ENCODE measurements at regions not wholly inside any gene's neighbourhood (a gene's known extent, or its start where the extent isn't known, plus 50 kb on each side); places are given as distances from the start of the nearest gene placed in this dataset.

DNA sequence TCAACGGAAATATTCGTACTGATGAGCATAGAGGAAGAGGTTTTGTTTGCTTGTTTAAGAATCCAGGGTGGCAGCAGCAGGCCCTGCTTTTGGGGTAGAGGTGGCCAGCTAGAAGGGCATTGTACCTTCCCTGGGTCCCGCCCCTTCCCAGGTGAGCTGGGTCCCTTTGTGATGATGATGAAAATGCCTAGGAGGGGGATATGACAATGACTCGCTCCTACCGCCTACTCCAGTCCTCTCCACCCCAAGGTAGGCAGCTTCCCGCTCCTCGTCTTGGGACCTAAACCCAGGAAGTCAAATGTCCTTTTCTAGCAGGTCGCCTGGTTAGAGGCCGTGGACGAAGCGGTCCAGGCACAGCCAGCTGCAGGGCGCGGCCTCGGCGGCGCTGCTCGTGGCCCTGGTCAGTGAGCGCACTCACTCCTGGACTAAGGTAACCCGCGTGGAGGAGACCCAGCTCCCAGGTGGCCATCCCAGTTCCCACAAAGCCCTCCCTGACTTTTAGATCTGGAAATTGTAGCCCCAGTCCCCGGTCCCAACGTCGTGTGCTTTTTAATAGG lies 141.4 kb downstream of the LSMEM1 start:
- no peak overlapping the region for H3K4me3 ChIP-seq (ENCODE audit: low read depth, low read length)
- TF ChIP-seq, protein P1, sequence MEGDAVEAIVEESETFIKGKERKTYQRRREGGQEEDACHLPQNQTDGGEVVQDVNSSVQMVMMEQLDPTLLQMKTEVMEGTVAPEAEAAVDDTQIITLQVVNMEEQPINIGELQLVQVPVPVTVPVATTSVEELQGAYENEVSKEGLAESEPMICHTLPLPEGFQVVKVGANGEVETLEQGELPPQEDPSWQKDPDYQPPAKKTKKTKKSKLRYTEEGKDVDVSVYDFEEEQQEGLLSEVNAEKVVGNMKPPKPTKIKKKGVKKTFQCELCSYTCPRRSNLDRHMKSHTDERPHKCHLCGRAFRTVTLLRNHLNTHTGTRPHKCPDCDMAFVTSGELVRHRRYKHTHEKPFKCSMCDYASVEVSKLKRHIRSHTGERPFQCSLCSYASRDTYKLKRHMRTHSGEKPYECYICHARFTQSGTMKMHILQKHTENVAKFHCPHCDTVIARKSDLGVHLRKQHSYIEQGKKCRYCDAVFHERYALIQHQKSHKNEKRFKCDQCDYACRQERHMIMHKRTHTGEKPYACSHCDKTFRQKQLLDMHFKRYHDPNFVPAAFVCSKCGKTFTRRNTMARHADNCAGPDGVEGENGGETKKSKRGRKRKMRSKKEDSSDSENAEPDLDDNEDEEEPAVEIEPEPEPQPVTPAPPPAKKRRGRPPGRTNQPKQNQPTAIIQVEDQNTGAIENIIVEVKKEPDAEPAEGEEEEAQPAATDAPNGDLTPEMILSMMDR (IDR thresholded peaks at IDR 0.05; ENCODE audit: borderline replicate concordance, insufficient read depth, low read depth, low read length) = no peak

DNA sequence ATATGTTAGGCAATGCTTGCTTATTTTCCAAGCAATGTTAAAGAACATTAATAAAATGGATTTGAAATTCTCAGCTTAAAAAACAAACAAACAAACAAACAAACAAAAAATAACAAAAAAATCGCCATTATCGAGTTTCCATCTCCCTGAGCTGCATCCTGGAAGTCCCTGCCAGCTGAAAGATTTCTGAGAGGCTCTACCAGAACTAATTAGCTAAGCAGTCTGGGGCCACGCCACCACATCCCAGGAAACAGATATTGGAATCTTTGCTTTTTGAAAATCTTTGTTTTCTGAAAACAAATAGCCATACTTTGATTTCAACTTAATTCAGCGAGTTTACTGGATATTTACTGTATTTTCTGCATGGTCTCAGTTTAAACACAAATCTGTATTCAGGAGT lies 143.6 kb downstream of the LSMEM1 start:
- TF ChIP-seq, protein P1 (IDR thresholded peaks at IDR 0.05; ENCODE audit: borderline replicate concordance, insufficient read depth, low read depth, low read length) = no peak
- no peak overlapping the region for H3K4me3 ChIP-seq (ENCODE audit: low read depth, low read length)

DNA sequence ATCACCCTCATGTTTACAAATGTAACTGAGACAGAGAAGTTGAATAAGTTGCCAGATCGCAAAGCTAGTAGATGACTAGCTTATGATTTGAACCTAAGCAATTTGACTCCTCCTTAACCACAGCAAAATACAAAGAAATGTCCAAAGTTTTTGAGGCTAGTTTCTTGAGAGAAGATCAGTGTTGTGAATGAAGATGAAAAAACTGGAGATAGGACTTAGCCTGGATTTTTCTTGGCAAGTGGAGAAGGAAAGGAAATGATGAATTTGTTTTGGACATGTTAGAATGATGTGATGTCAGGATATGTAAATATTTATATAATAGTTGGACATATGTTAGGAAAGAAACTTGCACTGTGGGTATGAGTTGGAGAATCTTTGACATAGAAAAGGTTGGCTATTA lies 149.8 kb downstream of the LSMEM1 start:
- TF ChIP-seq, protein P1 (IDR thresholded peaks at IDR 0.05; ENCODE audit: borderline replicate concordance, insufficient read depth, low read depth, low read length) = no peak
- no peak overlapping the region for H3K4me3 ChIP-seq (ENCODE audit: low read depth, low read length)

DNA sequence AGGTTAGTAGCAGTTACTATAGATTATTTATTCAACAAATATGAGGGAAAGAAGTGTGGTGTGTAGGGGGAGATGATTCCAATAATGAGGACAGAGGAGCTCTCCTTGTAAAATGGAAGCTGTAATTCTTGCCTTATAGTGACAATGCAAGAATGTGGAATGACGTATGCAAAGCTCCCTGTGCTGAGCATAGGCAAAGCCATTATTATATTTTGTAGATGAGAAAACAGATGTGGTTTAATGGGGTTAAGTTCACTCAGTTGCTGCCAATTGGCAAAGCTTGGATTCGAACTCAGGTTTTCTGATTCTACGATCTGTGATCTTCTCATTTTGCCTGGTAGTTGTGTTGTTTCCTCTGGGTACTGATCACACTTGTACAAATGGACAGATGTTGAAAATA lies 153.3 kb downstream of the LSMEM1 start:
- H3K4me3 ChIP-seq (ENCODE audit: low read depth, low read length) = no peak overlapping the region
- TF ChIP-seq, protein P1 (IDR thresholded peaks at IDR 0.05; ENCODE audit: borderline replicate concordance, insufficient read depth, low read depth, low read length) = no peak

DNA sequence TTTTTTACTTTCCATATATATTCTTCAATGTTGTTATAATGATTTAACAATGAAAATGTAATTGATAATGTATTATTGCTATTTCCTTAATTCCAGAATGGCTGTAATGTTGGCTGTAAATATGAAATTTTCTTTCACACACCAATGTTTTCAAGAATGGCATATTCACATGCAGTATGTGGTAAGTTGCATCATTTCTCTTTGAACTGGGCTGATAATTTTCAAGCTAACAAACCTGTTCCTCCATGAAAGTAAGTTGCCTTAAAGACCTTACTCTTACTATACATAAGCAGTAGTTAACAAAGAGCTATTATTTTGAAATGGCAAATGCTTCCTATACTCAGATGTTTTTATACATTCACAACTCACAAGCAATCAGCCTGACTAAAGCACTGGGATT lies 154.5 kb downstream of the TMEM168 start:
- H3K4me3 ChIP-seq (ENCODE audit: low read depth, low read length) = no peak overlapping the region
- TF ChIP-seq, protein P1 (IDR thresholded peaks at IDR 0.05; ENCODE audit: borderline replicate concordance, insufficient read depth, low read depth, low read length) = no peak

DNA sequence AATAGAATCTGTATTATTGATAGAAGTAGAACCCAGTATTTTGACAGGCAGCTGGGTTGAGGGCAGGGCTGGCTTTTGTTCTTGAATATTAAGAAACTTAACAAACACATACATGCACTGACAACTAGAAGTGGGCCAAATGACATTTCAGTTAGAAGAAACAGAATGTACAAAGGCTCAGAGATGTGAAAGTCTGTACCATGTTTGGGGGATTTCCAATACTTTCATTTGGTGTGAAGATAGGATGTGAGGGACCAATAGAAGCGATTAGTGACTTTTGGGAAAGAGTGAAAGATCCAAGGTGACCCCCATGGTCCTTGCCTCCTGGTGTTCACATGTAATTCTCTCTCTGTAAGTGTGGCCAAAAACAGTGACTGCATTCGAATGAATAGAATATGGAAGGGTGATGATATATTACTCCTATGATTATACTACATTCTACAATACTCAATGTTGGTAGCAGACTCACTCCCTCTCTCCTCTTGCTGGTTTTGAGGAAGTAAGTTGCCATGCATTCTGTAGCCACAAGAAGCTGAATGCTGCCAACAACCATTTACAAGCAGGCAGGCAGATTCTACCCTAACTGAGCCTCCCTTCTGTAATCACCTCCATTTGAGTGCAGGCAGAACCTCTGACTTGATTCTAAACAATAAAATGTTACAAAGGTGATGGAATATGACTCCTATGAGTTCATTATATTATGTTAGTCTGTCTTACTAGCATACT lies 151.4 kb downstream of the TMEM168 start:
- TF ChIP-seq, protein P1 (IDR thresholded peaks at IDR 0.05; ENCODE audit: borderline replicate concordance, insufficient read depth, low read depth, low read length) = no peak

DNA sequence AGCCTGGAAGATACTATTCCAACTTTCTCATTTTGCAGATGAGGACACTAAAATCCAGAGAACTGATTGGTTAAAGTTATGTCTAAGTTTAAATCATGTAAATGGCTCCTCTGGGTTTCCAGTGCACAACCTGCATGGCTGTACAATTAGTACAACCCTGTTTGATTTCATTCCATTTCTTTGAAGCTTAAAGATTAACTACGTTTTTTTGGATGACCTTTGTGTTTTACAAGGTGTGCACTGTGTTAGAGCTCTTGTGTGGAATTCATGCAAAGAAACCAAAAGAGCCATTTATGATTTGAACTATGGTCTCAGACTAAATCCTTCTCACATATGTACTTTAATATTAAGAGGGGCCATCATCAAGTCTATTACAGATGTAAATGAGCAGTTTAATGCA lies 149.5 kb downstream of the TMEM168 start:
- no peak overlapping the region for H3K4me3 ChIP-seq (ENCODE audit: low read depth, low read length)
- TF ChIP-seq, protein P1 (IDR thresholded peaks at IDR 0.05; ENCODE audit: borderline replicate concordance, insufficient read depth, low read depth, low read length) = no peak

More for the DNA sequence above, 151.4 kb downstream of the TMEM168 start:
- no peak overlapping the region for H3K4me3 ChIP-seq (ENCODE audit: low read depth, low read length)

All from GM12875 (cell line).